DND-41 (cell line): ENCODE measurements at regions not wholly inside any gene's neighbourhood (a gene's known extent, or its start where the extent isn't known, plus 50 kb on each side); places are given as distances from the start of the nearest gene placed in this dataset.

ENCODE experiments used
- EZH2 ChIP-seq: IDR thresholded peaks from 3 replicates; pipeline ENCODE4 v1.6.1; 2012; ENCODE audit warnings: borderline replicate concordance, low read depth, mild to moderate bottlenecking, moderate library complexity, low read length, inconsistent platforms; ENCODE audit not compliant: severe bottlenecking
- TF ChIP-seq, protein P1 (sequence below): IDR thresholded peaks from 2 replicates; pipeline ENCODE4 v1.5.1; 2012; ENCODE audit warnings: borderline replicate concordance, low read length, moderate library complexity, mild to moderate bottlenecking; ENCODE audit not compliant: poor library complexity, severe bottlenecking; ENCODE audit errors: extremely low read depth

DNA sequence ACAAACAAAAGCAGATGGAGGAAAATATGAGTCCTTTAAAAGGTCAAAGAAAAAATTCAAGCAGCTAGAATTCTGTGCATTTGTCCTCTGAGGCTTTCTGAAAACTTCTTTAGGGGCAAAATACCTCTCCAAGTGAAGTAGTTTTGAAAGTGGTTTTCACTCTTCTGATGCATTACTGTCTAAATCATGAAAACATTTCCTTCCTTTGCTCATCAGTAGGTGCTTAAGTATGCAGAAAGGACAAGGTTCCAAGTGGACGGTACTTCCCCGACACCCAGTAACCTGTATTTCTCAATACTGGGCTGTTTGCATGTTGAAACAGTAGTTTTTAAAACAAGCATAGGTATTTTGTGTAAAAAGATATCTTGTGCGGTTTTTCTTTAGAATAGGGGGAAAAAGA is 189.1 kb upstream of the ERBB4 start:
- no peak for TF ChIP-seq EZH2
- TF ChIP-seq, protein P1, sequence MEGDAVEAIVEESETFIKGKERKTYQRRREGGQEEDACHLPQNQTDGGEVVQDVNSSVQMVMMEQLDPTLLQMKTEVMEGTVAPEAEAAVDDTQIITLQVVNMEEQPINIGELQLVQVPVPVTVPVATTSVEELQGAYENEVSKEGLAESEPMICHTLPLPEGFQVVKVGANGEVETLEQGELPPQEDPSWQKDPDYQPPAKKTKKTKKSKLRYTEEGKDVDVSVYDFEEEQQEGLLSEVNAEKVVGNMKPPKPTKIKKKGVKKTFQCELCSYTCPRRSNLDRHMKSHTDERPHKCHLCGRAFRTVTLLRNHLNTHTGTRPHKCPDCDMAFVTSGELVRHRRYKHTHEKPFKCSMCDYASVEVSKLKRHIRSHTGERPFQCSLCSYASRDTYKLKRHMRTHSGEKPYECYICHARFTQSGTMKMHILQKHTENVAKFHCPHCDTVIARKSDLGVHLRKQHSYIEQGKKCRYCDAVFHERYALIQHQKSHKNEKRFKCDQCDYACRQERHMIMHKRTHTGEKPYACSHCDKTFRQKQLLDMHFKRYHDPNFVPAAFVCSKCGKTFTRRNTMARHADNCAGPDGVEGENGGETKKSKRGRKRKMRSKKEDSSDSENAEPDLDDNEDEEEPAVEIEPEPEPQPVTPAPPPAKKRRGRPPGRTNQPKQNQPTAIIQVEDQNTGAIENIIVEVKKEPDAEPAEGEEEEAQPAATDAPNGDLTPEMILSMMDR, result no peak
